OCI-LY1 (cell line): ENCODE measurements at regions not wholly inside any gene's neighbourhood (a gene's known extent, or its start where the extent isn't known, plus 50 kb on each side); places are given as distances from the start of the nearest gene placed in this dataset.

ENCODE experiments used
- CTCF ChIP-seq: fragments of 200-600 bp; sonication (generic), shearing (Covaris generic); IDR thresholded peaks from 2 replicates; pipeline ENCODE4 v1.5.1; 2017; ENCODE audit warnings: mild to moderate bottlenecking, antibody characterized with exemption, low read length, moderate library complexity, mixed read lengths
- EZH2 ChIP-seq: fragments of 200-600 bp; sonication (generic), shearing (Covaris generic); IDR thresholded peaks from 2 replicates; pipeline ENCODE4 v1.8.0; 2017; ENCODE audit warnings: borderline replicate concordance, mixed run types, mild to moderate bottlenecking, antibody characterized with exemption, low read length, moderate library complexity, mixed read lengths

- TF ChIP-seq EZH2 (no peak), CTCF (no peak)
Measured at GRCh38 chr4:138013625-138014024, 228.5 kb downstream of the SLC7A11 start.
